WERI-Rb-1 (cell line): ENCODE measurements at regions not wholly inside any gene's neighbourhood (a gene's known extent, or its start where the extent isn't known, plus 50 kb on each side); places are given as distances from the start of the nearest gene placed in this dataset.

ENCODE experiments used
- DNase-seq: peaks from one replicate; pipeline ENCODE4 v3.0.0-alpha.2; 2020
- H3K27ac ChIP-seq: fragments of 250-450 bp; sonication (Bioruptor Pico); 2 replicates; pipeline ENCODE4 v1.5.1; 2020; ENCODE audit warnings: mild to moderate bottlenecking, moderate library complexity
- H3K27me3 ChIP-seq: fragments of 250-450 bp; sonication (Bioruptor Pico); 2 replicates; pipeline ENCODE4 v1.5.1; 2021; ENCODE audit warnings: mild to moderate bottlenecking, low read depth, moderate library complexity; ENCODE audit not compliant: insufficient read depth, severe bottlenecking
- H3K36me3 ChIP-seq: fragments of 250-450 bp; sonication (Bioruptor Pico); 2 replicates; pipeline ENCODE4 v1.5.1; 2020; ENCODE audit warnings: mild to moderate bottlenecking, moderate library complexity
- H3K4me3 ChIP-seq: 2 replicates; pipeline ENCODE4 v1.5.1; 2011; ENCODE audit warnings: low read depth, mild to moderate bottlenecking, control low read depth, low read length
- H3K9me3 ChIP-seq: fragments of 250-450 bp; sonication (Bioruptor Pico); 2 replicates; pipeline ENCODE4 v1.5.1; 2021; ENCODE audit warnings: mild to moderate bottlenecking, moderate library complexity; ENCODE audit not compliant: severe bottlenecking
- TF ChIP-seq, protein P1 (sequence below): IDR thresholded peaks from 2 replicates; pipeline ENCODE4 v1.5.1; 2011; ENCODE audit warnings: low read depth, mild to moderate bottlenecking, control low read depth, inconsistent platforms, low read length

- Histone ChIP-seq H3K9me3 (no peaks in the 10 kb centered on the region), H3K4me3 (no peak overlapping the region), H3K27ac (no peak overlapping the region), H3K27me3 (peaks cover 3% of the 10 kb centered on the region), H3K36me3 (no peaks in the 10 kb centered on the region)
- TF ChIP-seq, protein P1, sequence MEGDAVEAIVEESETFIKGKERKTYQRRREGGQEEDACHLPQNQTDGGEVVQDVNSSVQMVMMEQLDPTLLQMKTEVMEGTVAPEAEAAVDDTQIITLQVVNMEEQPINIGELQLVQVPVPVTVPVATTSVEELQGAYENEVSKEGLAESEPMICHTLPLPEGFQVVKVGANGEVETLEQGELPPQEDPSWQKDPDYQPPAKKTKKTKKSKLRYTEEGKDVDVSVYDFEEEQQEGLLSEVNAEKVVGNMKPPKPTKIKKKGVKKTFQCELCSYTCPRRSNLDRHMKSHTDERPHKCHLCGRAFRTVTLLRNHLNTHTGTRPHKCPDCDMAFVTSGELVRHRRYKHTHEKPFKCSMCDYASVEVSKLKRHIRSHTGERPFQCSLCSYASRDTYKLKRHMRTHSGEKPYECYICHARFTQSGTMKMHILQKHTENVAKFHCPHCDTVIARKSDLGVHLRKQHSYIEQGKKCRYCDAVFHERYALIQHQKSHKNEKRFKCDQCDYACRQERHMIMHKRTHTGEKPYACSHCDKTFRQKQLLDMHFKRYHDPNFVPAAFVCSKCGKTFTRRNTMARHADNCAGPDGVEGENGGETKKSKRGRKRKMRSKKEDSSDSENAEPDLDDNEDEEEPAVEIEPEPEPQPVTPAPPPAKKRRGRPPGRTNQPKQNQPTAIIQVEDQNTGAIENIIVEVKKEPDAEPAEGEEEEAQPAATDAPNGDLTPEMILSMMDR, result no peak
- DNase-seq, result no peak
Observed at GRCh38 chr15:94937242-94937641, 705.9 kb downstream of the MCTP2 start.

DNA sequence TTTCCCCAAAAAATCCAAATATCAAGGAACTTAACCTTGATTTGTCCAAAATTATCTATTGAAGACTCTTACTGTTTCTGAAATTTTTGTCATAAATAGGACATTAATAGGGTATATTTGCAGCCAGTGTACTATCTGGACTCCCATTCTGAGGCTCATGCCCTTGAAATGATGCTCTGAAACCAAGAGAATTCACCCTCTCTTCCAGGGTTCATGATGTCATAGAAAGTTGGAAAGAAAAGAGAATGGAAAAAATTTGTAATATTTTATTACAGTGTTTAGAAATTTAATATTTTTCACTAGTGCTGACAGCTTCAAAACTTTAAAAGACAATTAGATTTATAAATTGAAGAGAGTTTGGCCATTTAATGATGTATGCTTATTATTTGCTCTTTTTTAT lies 712.5 kb downstream of the MCTP2 start:
- no peak overlapping the region for H3K27ac ChIP-seq
- H3K27me3 ChIP-seq, result peaks cover 8% of the 10 kb centered on the region
- no peaks in the 10 kb centered on the region for H3K36me3 ChIP-seq
- H3K4me3 ChIP-seq, result no peak overlapping the region
- DNase-seq, result no peak
- TF ChIP-seq, protein P1, result no peak
- no peaks in the 10 kb centered on the region for H3K9me3 ChIP-seq

DNA sequence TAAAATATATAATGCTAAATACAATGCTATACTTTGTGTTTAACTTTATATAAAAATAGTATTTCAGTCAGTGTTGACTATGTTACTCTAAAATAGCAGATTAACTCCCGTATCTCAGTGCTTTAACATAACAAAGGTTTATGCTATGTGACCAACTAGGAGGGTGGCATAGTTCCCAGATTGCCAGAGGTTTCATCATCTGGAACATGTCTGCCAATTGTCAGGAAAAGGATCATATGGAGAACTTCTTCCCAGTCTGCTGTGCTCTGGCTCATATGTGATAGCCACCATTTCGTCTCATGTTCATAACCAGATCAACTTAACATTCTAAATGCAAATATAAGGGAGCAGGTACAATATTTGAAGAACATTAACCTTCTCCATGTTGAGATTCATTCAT lies 720.2 kb downstream of the MCTP2 start:
- TF ChIP-seq, protein P1, result no peak
- Histone ChIP-seq H3K9me3 (no peaks in the 10 kb centered on the region), H3K36me3 (no peaks in the 10 kb centered on the region), H3K27ac (no peak overlapping the region), H3K27me3 (peaks cover 14% of the 10 kb centered on the region), H3K4me3 (no peak overlapping the region)
- no peak for DNase-seq

- Histone ChIP-seq H3K27me3 (peaks cover 11% of the 10 kb centered on the region), H3K27ac (no peak overlapping the region), H3K4me3 (no peak overlapping the region), H3K36me3 (no peaks in the 10 kb centered on the region), H3K9me3 (no peaks in the 10 kb centered on the region)
- no peak for DNase-seq
- TF ChIP-seq, protein P1, result no peak
Observed at GRCh38 chr15:94963953-94964352, 732.6 kb downstream of the MCTP2 start.

- H3K36me3 ChIP-seq, result no peaks in the 10 kb centered on the region
- DNase-seq, result no peak
- no peak overlapping the region for H3K4me3 ChIP-seq
- no peak overlapping the region for H3K27ac ChIP-seq
- H3K9me3 ChIP-seq, result no peaks in the 10 kb centered on the region
- peaks cover 23% of the 10 kb centered on the region for H3K27me3 ChIP-seq
- TF ChIP-seq, protein P1, result no peak
Observed at GRCh38 chr15:94965593-94965992, 734.2 kb downstream of the MCTP2 start.

- DNase-seq, result no peak
- H3K4me3 ChIP-seq, result no peak overlapping the region
- peaks cover 35% of the 10 kb centered on the region for H3K27me3 ChIP-seq
- TF ChIP-seq, protein P1, result no peak
- no peaks in the 10 kb centered on the region for H3K36me3 ChIP-seq
- H3K27ac ChIP-seq, result no peak overlapping the region
- H3K9me3 ChIP-seq, result no peaks in the 10 kb centered on the region
Observed at GRCh38 chr15:94968133-94968532, 736.8 kb downstream of the MCTP2 start.
